Transverse colon (tissue), 4 donors: ENCODE measurements at regions not wholly inside any gene's neighbourhood (a gene's known extent, or its start where the extent isn't known, plus 50 kb on each side); places are given as distances from the start of the nearest gene placed in this dataset.

ENCODE experiments used
- DNase-seq: peaks from one replicate; pipeline ENCODE4 v3.0.0-alpha.2; 2019
- H3K27ac ChIP-seq, 4 donors: fragments of 200-600 bp; sonication (generic); 2 replicates each; pipeline ENCODE4 v1.5.1; 2016 to 2018; ENCODE audit warnings: inconsistent platforms in 4 of 4
- H3K27me3 ChIP-seq: fragments of 200-600 bp; sonication (generic); 2 replicates; pipeline ENCODE4 v1.5.1; 2017; ENCODE audit warnings: inconsistent platforms
- H3K36me3 ChIP-seq, 4 donors: fragments of 200-600 bp; sonication (generic); 2 replicates each; pipeline ENCODE4 v1.5.1; 2017 to 2019; ENCODE audit warnings: inconsistent platforms in 4 of 4
- H3K4me1 ChIP-seq, 4 donors: fragments of 200-600 bp; sonication (generic); 2 replicates each; pipeline ENCODE4 v1.5.1; 2017 to 2020; ENCODE audit warnings: inconsistent platforms in 4 of 4
- H3K4me3 ChIP-seq, 4 donors: fragments of 200-600 bp; sonication (generic); 1 replicate in 1 of 4; 2 replicates in 3 of 4; pipeline versions ENCODE4 v1.5.1 to v1.6.1; 2017 to 2019; ENCODE audit warnings: inconsistent platforms in 4 of 4
- H3K9me3 ChIP-seq, 2 donors: fragments of 200-600 bp; sonication (generic); 2 replicates each; pipeline ENCODE4 v1.5.1; 2017 to 2019; ENCODE audit warnings: inconsistent platforms in 2 of 2
- CTCF ChIP-seq, 5 experiments: fragments of 200-600 bp in 3 of 5; fragments of 450-650 bp in 2 of 5; sonication (generic) in 3 of 5; IDR thresholded peaks; 1 replicate in 2 of 5; 2 replicates in 3 of 5; pipeline ENCODE4 v1.5.1; 2016 to 2017; ENCODE audit warnings: antibody characterized with exemption in 5 of 5, inconsistent platforms in 3 of 5, mild to moderate bottlenecking in 2 of 5, moderate library complexity in 1 of 5
- EP300 ChIP-seq: sonication (generic); formaldehyde crosslinking; IDR thresholded peaks from one replicate; pipeline ENCODE4 v1.6.1; 2017; ENCODE audit warnings: antibody characterized with exemption, low read depth
- POLR2A ChIP-seq: fragments of 450-650 bp; IDR thresholded peaks from one replicate; pipeline ENCODE4 v1.6.1; 2016; ENCODE audit warnings: antibody characterized with exemption, mild to moderate bottlenecking, moderate library complexity
- POLR2AphosphoS5 ChIP-seq, 3 donors: sonication (generic); formaldehyde crosslinking; IDR thresholded peaks; one replicate each; pipeline ENCODE4 v1.6.1; 2016; ENCODE audit warnings: antibody characterized with exemption in 3 of 3
- WGBS, 2 donors: methylation state at CpG; one replicate each; pipeline ENCODE4 v1.1.5; 2018; ENCODE audit warnings: low coverage in 1 of 2; 5-methylcytosine and 5-hydroxymethylcytosine counted together
- in situ Hi-C, 4 donors: fragments of 200-750 bp; cut with MboI; loops; one replicate each; pipeline versions ENCODE4 v1.15.0 to v1.15.1; 2017; ENCODE audit warnings: low sequenced_read_pairs in 3 of 4, low pct_ligation_motif_present in 1 of 4, low pct_unique_long_range_greater_than_20kb in 1 of 4
- intact Hi-C: fragments of 100-400 bp; cut with DNase I; formaldehyde crosslinking; loops from one replicate; pipeline ENCODE4 v1.15.1; 2023; ENCODE audit warnings: low total_unique reads

GRCh38 chr10:10432296-10433035 lies 585.2 kb upstream of the CELF2 start:
- intact Hi-C loops, result no loop called here
- 60 to 63% methylated on average over 7 to 9 of the region's 9 CpGs for WGBS, 2 donors
- Histone ChIP-seq H3K36me3 (no peaks in the 10 kb centered on the region), H3K9me3 (no peaks in the 10 kb centered on the region), H3K27ac (no peak overlapping the region), H3K4me3 (no peak overlapping the region), H3K4me1 (no peaks in the 10 kb centered on the region), H3K27me3 (no peaks in the 10 kb centered on the region)
- DNase-seq, result no peak
- no peak for TF ChIP-seq CTCF (IDR thresholded peaks at IDR 0.05)
- no peak for TF ChIP-seq EP300
- no peak for TF ChIP-seq POLR2AphosphoS5 (IDR thresholded peaks at IDR 0.05)
- TF ChIP-seq POLR2A, result no peak
- in situ Hi-C loops, result no loop called here

- H3K27me3 ChIP-seq, result no peaks in the 10 kb centered on the region
- no peak overlapping the region for H3K4me3 ChIP-seq
- DNase-seq, result no peak
- TF ChIP-seq POLR2A (no peak), POLR2AphosphoS5 (IDR thresholded peaks at IDR 0.05) (no peak), EP300 (no peak), CTCF (IDR thresholded peaks at IDR 0.05) (no peak)
- in situ Hi-C loops (no loop called here), intact Hi-C loops (no loop called here)
- no peaks in the 10 kb centered on the region for H3K9me3 ChIP-seq
- WGBS, 2 donors, result 83 to 94% methylated on average over 4 of the region's 4 CpGs
- H3K4me1 ChIP-seq, result no peaks in the 10 kb centered on the region
- no peak overlapping the region for H3K27ac ChIP-seq
- no peaks in the 10 kb centered on the region for H3K36me3 ChIP-seq
Measured at GRCh38 chr10:10434312-10434711, 583.4 kb upstream of the CELF2 start.

GRCh38 chr10:10437886-10438285 lies 579.8 kb upstream of the CELF2 start:
- no peak for DNase-seq
- Histone ChIP-seq H3K4me1 (no peaks in the 10 kb centered on the region), H3K4me3 (no peak overlapping the region), H3K36me3 (no peaks in the 10 kb centered on the region), H3K27ac (no peak overlapping the region), H3K9me3 (no peaks in the 10 kb centered on the region), H3K27me3 (no peaks in the 10 kb centered on the region)
- intact Hi-C loops, result no loop called here
- 85 to 88% methylated on average over 4 of the region's 4 CpGs for WGBS, 2 donors
- TF ChIP-seq EP300 (no peak), POLR2AphosphoS5 (IDR thresholded peaks at IDR 0.05) (no peak), POLR2A (no peak), CTCF (IDR thresholded peaks at IDR 0.05) (no peak)
- in situ Hi-C loops, result no loop called here

- Histone ChIP-seq H3K27ac (no peak overlapping the region), H3K4me1 (no peaks in the 10 kb centered on the region), H3K9me3 (no peaks in the 10 kb centered on the region), H3K36me3 (no peaks in the 10 kb centered on the region), H3K27me3 (no peaks in the 10 kb centered on the region), H3K4me3 (no peak overlapping the region)
- 18 to 46% methylated on average over 1 of the region's 1 CpG for WGBS, 2 donors
- no peak for TF ChIP-seq CTCF (IDR thresholded peaks at IDR 0.05)
- no peak for TF ChIP-seq POLR2AphosphoS5 (IDR thresholded peaks at IDR 0.05)
- no peak for TF ChIP-seq POLR2A
- no peak for TF ChIP-seq EP300
- in situ Hi-C loops, result no loop called here
- DNase-seq, result no peak
- intact Hi-C loops, result no loop called here
Measured at GRCh38 chr10:10438335-10439100, 579.2 kb upstream of the CELF2 start.
